ENCODE measurements at regions not wholly inside any gene's neighbourhood (a gene's known extent, or its start where the extent isn't known, plus 50 kb on each side); places are given as distances from the start of the nearest gene placed in this dataset.

DNA sequence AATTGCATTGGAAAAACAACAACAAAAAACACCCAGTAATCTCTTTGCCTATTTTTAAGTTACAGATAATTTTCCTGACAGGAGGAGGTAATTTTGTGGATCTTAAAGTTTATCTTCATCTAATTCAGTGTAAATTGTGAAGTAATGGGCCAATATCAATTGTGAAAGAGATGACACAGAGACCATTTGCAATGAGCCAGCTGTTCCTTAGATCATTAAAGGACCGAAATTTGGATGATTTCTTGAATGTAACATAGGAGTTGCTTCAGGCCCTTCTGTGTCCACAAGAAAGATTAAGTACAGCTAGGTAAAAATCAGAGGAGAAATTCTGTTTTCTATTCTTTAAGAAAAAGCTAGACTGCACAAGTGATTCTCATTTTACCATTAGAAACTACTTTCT, 718.5 kb upstream of the ANO3 start:
- no peak for TF ChIP-seq EZH2phosphoT487 (IDR thresholded peaks at IDR 0.05; ENCODE audit: insufficient read depth, low read depth)
- TF ChIP-seq EZH2 (IDR thresholded peaks at IDR 0.05; ENCODE audit: insufficient read depth, poor library complexity, severe bottlenecking): no peak

All from GM23248 (cell line).